ENCODE measurements at regions not wholly inside any gene's neighbourhood (a gene's known extent, or its start where the extent isn't known, plus 50 kb on each side); places are given as distances from the start of the nearest gene placed in this dataset.

DNA sequence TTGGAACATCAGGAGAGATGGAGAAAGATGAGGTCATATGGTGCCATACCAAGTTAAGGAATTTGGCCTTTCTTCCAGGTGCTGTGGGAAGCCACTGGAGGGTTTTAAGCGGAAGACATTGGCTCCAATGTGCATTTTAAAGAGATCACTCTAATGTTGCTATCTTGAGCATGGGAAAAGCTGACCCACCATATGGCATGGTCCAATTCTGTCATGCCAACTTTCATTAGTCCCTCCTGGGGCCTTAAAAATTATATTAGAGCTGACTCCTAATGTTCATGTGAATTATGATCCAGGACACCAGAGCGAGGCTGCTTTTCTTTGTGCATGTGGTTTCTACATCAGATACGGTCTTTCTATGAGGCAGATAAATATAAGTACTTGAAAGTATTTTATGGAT lies 335.0 kb upstream of the TSHZ2 start:
- H3K4me3 ChIP-seq (replicated peaks; ENCODE audit: low read depth, low read length): no peak overlapping the region
- DNase-seq (ENCODE audit: extremely low read depth, low read depth): no peak
- no peak for TF ChIP-seq CTCF (IDR thresholded peaks at IDR 0.05; ENCODE audit: low read depth, low read length, missing control alignments)

DNA sequence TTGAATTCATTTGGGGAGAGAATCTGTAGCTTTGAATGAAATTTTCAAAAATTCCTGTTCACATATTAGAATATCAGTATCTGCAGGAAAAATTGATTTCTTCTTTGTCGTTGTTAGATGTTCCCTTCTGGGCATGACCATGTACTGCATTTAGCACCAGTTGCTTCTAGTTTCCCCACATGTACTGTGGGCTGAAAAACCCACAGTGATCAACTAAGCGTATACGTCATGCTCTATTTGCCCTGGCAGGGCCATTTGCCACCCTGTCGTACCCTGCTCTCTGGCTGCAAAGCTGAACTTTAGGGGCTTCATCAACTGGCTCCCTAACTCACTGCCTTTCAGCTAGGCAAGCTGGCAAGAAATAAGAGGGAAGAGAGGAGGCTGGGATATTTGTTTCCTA lies 340.7 kb upstream of the TSHZ2 start:
- H3K4me3 ChIP-seq (replicated peaks; ENCODE audit: low read depth, low read length): no peak overlapping the region
- TF ChIP-seq CTCF (IDR thresholded peaks at IDR 0.05; ENCODE audit: low read depth, low read length, missing control alignments): no peak
- DNase-seq (ENCODE audit: extremely low read depth, low read depth): no peak

DNA sequence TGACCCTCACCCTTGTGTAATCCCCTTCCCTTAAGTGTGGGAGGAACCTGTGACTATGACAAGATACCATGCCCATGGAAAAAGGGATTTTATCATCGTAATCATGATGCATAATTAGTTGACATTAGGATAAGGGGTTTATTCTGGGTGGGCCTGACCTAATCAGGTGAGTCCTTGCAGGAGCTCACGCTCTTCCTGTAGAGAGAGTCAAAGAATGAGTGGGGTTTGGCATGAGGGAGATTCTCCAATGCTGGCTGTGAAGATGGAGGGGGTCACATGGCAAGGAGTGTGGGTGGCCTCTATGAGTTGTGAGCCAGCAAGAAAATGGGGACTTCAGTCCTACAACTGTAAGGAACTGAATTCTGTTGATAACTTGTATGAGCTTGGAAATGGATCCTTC lies 342.0 kb upstream of the TSHZ2 start:
- H3K4me3 ChIP-seq (replicated peaks; ENCODE audit: low read depth, low read length): no peak overlapping the region
- DNase-seq (ENCODE audit: extremely low read depth, low read depth): no peak
- no peak for TF ChIP-seq CTCF (IDR thresholded peaks at IDR 0.05; ENCODE audit: low read depth, low read length, missing control alignments)

GRCh38 chr20:52624281-52624680 lies 347.9 kb upstream of the TSHZ2 start:
- DNase-seq (ENCODE audit: extremely low read depth, low read depth): no peak
- no peak for TF ChIP-seq CTCF (IDR thresholded peaks at IDR 0.05; ENCODE audit: low read depth, low read length, missing control alignments)
- no peak overlapping the region for H3K4me3 ChIP-seq (replicated peaks; ENCODE audit: low read depth, low read length)

DNA sequence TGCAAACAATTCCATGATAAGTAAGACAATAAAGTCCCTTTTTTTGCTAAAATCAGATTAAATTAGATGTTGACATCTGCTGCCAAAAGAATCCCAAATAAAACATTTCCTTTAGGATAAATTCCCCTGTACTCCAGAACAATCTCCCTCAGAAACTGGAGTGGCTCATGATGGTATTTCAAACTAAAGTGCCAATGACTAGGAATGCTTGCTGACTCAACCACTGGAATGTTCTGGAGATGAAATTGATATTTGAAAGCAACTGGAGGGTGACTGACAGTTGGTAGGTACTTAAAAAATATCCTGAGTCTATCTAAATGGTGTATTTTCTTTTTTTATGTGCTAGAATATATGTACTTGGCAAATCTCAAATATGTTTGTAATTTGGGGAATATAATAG lies 350.1 kb upstream of the TSHZ2 start:
- no peak for DNase-seq (ENCODE audit: extremely low read depth, low read depth)
- no peak for TF ChIP-seq CTCF (IDR thresholded peaks at IDR 0.05; ENCODE audit: low read depth, low read length, missing control alignments)
- H3K4me3 ChIP-seq (replicated peaks; ENCODE audit: low read depth, low read length): no peak overlapping the region

- H3K4me3 ChIP-seq (replicated peaks; ENCODE audit: low read depth, low read length): no peak overlapping the region
- no peak for TF ChIP-seq CTCF (IDR thresholded peaks at IDR 0.05; ENCODE audit: low read depth, low read length, missing control alignments)
- no peak for DNase-seq (ENCODE audit: extremely low read depth, low read depth)
These were observed 350.8 kb upstream of the TSHZ2 start for GRCh38 chr20:52621401-52621800.

DNA sequence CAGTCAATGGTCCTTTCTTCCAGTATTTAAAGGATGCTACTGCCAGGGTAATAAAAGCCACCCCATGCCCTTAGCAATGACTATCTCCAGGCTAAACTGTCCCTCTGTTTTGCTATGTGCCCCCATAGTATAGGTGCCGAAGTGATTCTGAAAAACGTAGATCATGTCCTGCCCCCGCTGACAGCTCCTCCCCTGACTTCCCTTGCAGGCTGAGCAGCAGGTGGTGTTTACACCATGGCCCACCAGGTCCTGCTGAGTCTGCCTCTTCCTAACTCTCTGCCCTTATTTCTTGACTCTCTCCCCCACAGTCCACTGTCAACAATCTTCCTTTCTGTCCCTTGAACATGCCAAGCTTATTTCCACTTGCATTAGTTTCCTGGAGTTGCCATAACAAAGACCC lies 352.5 kb upstream of the TSHZ2 start:
- no peak overlapping the region for H3K4me3 ChIP-seq (replicated peaks; ENCODE audit: low read depth, low read length)
- no peak for TF ChIP-seq CTCF (IDR thresholded peaks at IDR 0.05; ENCODE audit: low read depth, low read length, missing control alignments)
- no peak for DNase-seq (ENCODE audit: extremely low read depth, low read depth)

All from HFF-Myc (cell line).